ENCODE measurements at regions not wholly inside any gene's neighbourhood (a gene's known extent, or its start where the extent isn't known, plus 50 kb on each side); places are given as distances from the start of the nearest gene placed in this dataset.
"Not testable (repeated sequence)": the region's sequence is repeated elsewhere in the genome, so short reads cannot be mapped to it uniquely, and the experiment has no call there.

DNA sequence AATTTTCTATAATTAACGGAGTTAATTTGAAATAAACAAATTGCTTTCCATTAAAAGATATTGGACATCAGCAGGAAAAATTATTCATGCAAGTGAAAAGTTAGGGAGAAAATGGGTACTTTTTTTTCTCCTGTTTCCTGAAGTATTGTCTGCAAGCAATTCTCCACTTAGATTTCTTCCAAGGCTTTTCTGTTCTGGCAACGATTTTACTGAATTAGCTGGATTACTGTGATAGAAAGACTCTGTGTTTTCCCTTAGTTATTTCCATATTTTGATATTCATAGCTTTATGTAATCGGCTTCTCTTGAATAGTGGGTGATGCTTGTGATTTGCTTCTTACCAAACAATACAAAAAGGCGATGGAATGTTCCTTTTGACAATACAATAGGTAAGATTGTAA, 1333.9 kb downstream of the AMY1C start:
- H3K4me3 ChIP-seq (ENCODE audit: control insufficient read depth in 1 of 7, extremely low read depth in 1 of 7, insufficient read depth in 4 of 7, low read depth in 2 of 7, low read length in 6 of 7), result no peak overlapping the region
- no peaks in the 10 kb centered on the region for H3K9me3 ChIP-seq (ENCODE audit: control extremely low read depth in 1 of 5, control insufficient read depth in 4 of 5, insufficient read depth in 2 of 5, low read depth in 1 of 5, low read length in 4 of 5)
- no peaks in the 10 kb centered on the region for H3K36me3 ChIP-seq (ENCODE audit: control insufficient read depth in 4 of 4, insufficient read depth in 4 of 4, low read length in 3 of 4)
- WGBS (ENCODE audit: insufficient coverage), result 100% methylated on average over 1 of the region's 4 CpGs
- H3K27ac ChIP-seq (ENCODE audit: insufficient read depth in 1 of 2, low read depth in 1 of 2, low read length in 2 of 2, poor library complexity in 1 of 2, severe bottlenecking in 2 of 2), result no peak overlapping the region
- ChIA-PET POLR2A (no interaction called here), CTCF (no interaction called here)
- no peaks in the 10 kb centered on the region for H3K4me1 ChIP-seq (ENCODE audit: control extremely low read depth in 1 of 4, control insufficient read depth in 4 of 4, insufficient read depth in 4 of 4, low read length in 3 of 4)
- H3K27me3 ChIP-seq (replicated peaks in 2 of 5; ENCODE audit: control insufficient read depth in 4 of 5, insufficient read depth in 5 of 5, low read length in 4 of 5), result no peaks in the 10 kb centered on the region
- DNase-seq, result no peak

DNA sequence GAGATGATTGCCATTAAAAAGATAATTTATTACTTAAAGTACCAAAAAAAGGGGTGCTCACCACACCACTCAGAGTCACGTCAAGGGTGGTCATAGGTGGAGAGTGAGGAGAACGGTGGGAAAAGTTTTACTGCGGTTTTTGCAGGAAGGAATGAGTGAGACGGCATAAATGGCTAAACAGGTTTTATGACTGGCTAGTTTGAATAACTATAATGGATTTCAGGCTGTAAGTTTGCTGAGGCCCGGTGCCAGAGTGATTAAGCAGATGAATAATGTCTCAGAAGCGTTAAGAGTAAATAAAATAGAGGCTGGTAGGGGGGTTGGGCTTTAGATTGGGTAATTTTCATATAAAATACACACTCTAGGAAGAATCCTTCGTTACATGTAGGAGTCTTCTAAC, 1337.8 kb downstream of the AMY1C start:
- WGBS (ENCODE audit: insufficient coverage), result 100% methylated on average over 3 of the region's 7 CpGs
- no peak for DNase-seq
- Histone ChIP-seq H3K4me3 (ENCODE audit: control insufficient read depth in 1 of 7, extremely low read depth in 1 of 7, insufficient read depth in 4 of 7, low read depth in 2 of 7, low read length in 6 of 7) (no peak overlapping the region), H3K36me3 (ENCODE audit: control insufficient read depth in 4 of 4, insufficient read depth in 4 of 4, low read length in 3 of 4) (no peaks in the 10 kb centered on the region), H3K27ac (ENCODE audit: insufficient read depth in 1 of 2, low read depth in 1 of 2, low read length in 2 of 2, poor library complexity in 1 of 2, severe bottlenecking in 2 of 2) (no peak overlapping the region), H3K9me3 (ENCODE audit: control extremely low read depth in 1 of 5, control insufficient read depth in 4 of 5, insufficient read depth in 2 of 5, low read depth in 1 of 5, low read length in 4 of 5) (no peaks in the 10 kb centered on the region), H3K4me1 (ENCODE audit: control extremely low read depth in 1 of 4, control insufficient read depth in 4 of 4, insufficient read depth in 4 of 4, low read length in 3 of 4) (no peaks in the 10 kb centered on the region), H3K27me3 (replicated peaks in 2 of 5; ENCODE audit: control insufficient read depth in 4 of 5, insufficient read depth in 5 of 5, low read length in 4 of 5) (no peaks in the 10 kb centered on the region)
- CTCF ChIA-PET, result no interaction called here
- POLR2A ChIA-PET, result no interaction called here

DNA sequence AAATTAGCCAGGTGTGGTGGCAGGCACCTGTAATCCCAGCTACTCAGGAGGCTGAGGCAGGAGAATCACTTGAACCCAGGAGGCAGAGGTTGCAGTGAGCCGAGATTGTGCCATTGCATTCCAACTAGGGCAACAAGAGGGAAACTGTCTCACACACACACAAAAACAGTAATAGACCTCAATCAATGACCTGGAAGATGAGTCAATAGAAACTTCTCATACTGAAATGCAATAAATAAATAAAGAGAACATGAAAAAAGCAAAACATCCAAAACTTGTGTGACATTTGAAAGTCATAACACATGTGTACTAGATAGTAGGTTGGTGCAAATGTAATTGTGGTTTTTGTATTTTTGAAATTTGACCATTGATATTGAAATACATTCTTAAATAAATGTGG, 1338.5 kb downstream of the AMY1C start:
- ChIA-PET POLR2A (no interaction called here), CTCF (no interaction called here)
- H3K4me3 ChIP-seq (ENCODE audit: control insufficient read depth in 1 of 7, extremely low read depth in 1 of 7, insufficient read depth in 4 of 7, low read depth in 2 of 7, low read length in 6 of 7), result no peak overlapping the region
- DNase-seq, result no peak
- H3K27ac ChIP-seq (ENCODE audit: insufficient read depth in 1 of 2, low read depth in 1 of 2, low read length in 2 of 2, poor library complexity in 1 of 2, severe bottlenecking in 2 of 2), result no peak overlapping the region
- H3K4me1 ChIP-seq (ENCODE audit: control extremely low read depth in 1 of 4, control insufficient read depth in 4 of 4, insufficient read depth in 4 of 4, low read length in 3 of 4), result no peaks in the 10 kb centered on the region
- no peaks in the 10 kb centered on the region for H3K36me3 ChIP-seq (ENCODE audit: control insufficient read depth in 4 of 4, insufficient read depth in 4 of 4, low read length in 3 of 4)
- H3K9me3 ChIP-seq (ENCODE audit: control extremely low read depth in 1 of 5, control insufficient read depth in 4 of 5, insufficient read depth in 2 of 5, low read depth in 1 of 5, low read length in 4 of 5), result no peaks in the 10 kb centered on the region
- WGBS (ENCODE audit: insufficient coverage), result no CpG with 5 or more reads among the region's 1 CpG
- H3K27me3 ChIP-seq (replicated peaks in 2 of 5; ENCODE audit: control insufficient read depth in 4 of 5, insufficient read depth in 5 of 5, low read length in 4 of 5), result no peaks in the 10 kb centered on the region

DNA sequence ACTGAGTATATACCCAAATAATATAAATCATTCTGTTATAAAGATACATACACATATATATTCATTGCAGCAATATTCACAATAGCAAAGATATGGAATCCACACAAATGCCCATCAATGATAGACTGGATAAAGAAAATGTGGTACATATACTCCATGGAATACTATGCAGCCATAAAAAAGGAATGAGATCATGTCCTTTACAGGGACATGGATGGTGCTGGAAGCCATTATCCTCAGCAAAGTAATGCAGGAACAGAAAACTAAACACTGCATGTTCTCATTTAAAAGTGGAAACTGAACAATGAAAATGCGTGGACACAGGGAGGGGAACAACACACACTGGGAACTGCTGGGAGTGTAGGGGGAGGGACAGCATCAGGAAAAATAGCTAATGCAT, 1344.2 kb downstream of the AMY1C start:
- POLR2A ChIA-PET; H3K27me3 ChIP-seq (replicated peaks in 2 of 5; ENCODE audit: control insufficient read depth in 4 of 5, insufficient read depth in 5 of 5, low read length in 4 of 5); H3K4me1 ChIP-seq (ENCODE audit: control extremely low read depth in 1 of 4, control insufficient read depth in 4 of 4, insufficient read depth in 4 of 4, low read length in 3 of 4); CTCF ChIA-PET; DNase-seq; H3K36me3 ChIP-seq (ENCODE audit: control insufficient read depth in 4 of 4, insufficient read depth in 4 of 4, low read length in 3 of 4); H3K9me3 ChIP-seq (ENCODE audit: control extremely low read depth in 1 of 5, control insufficient read depth in 4 of 5, insufficient read depth in 2 of 5, low read depth in 1 of 5, low read length in 4 of 5); H3K4me3 ChIP-seq (ENCODE audit: control insufficient read depth in 1 of 7, extremely low read depth in 1 of 7, insufficient read depth in 4 of 7, low read depth in 2 of 7, low read length in 6 of 7); H3K27ac ChIP-seq (ENCODE audit: insufficient read depth in 1 of 2, low read depth in 1 of 2, low read length in 2 of 2, poor library complexity in 1 of 2, severe bottlenecking in 2 of 2): not testable (repeated sequence)
- whole genome bisulfite sequencing (ENCODE audit: insufficient coverage), result 100% methylated on average over 1 of the region's 1 CpG

DNA sequence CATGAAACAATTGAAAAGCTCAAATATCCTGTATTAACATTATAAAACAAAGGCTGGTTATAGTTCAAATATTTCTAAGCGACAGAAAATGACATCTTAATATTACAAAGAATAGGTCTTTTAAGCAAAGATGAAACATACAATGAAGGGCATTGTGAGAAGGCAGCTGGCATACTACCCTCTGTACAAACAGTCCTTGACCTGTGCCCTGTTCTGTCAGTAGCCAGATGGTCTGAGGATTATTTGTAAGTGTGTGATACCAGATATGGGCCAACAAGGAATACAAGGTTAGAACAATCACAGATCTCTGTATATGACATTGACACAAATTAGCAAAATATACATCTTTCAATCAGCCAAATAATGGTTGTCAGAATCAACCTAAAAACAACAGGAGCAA, 1350.4 kb downstream of the AMY1C start:
- ChIA-PET CTCF (no interaction called here), POLR2A (no interaction called here)
- H3K4me1 ChIP-seq (ENCODE audit: control extremely low read depth in 1 of 4, control insufficient read depth in 4 of 4, insufficient read depth in 4 of 4, low read length in 3 of 4), result peaks cover 0 to 10% (median 0%) of the 10 kb centered on the region in 4 experiments
- no peak overlapping the region for H3K4me3 ChIP-seq (ENCODE audit: control insufficient read depth in 1 of 7, extremely low read depth in 1 of 7, insufficient read depth in 4 of 7, low read depth in 2 of 7, low read length in 6 of 7)
- no CpG with 5 or more reads among the region's 1 CpG for WGBS (ENCODE audit: insufficient coverage)
- no peaks in the 10 kb centered on the region for H3K9me3 ChIP-seq (ENCODE audit: control extremely low read depth in 1 of 5, control insufficient read depth in 4 of 5, insufficient read depth in 2 of 5, low read depth in 1 of 5, low read length in 4 of 5)
- H3K27me3 ChIP-seq (replicated peaks in 2 of 5; ENCODE audit: control insufficient read depth in 4 of 5, insufficient read depth in 5 of 5, low read length in 4 of 5), result no peaks in the 10 kb centered on the region
- H3K27ac ChIP-seq (ENCODE audit: insufficient read depth in 1 of 2, low read depth in 1 of 2, low read length in 2 of 2, poor library complexity in 1 of 2, severe bottlenecking in 2 of 2), result no peak overlapping the region
- DNase-seq, result no peak
- no peaks in the 10 kb centered on the region for H3K36me3 ChIP-seq (ENCODE audit: control insufficient read depth in 4 of 4, insufficient read depth in 4 of 4, low read length in 3 of 4)

DNA sequence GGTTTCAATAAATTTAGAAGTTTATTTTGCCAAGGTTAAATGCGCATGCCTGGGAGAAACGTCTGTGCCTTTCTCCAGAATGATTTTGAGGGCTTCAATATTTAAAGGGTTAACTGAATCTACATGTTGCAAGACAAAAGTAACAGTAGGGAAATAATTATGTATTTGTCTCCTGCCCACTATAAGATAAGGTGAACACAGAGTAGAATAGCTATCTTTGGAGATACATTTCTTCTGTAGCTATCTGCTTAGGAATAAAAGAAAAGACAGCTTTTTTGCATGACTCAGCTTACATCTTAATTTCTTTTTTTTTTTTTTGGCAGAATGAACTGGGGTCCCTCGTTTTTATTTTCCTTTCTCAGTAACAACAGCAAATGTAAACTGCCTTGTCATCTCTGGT, 1351.6 kb downstream of the AMY1C start:
- WGBS (ENCODE audit: insufficient coverage), result no CpG with 5 or more reads among the region's 3 CpGs
- ChIA-PET CTCF (no interaction called here), POLR2A (no interaction called here)
- H3K27ac ChIP-seq (ENCODE audit: insufficient read depth in 1 of 2, low read depth in 1 of 2, low read length in 2 of 2, poor library complexity in 1 of 2, severe bottlenecking in 2 of 2), result no peak overlapping the region
- no peaks in the 10 kb centered on the region for H3K9me3 ChIP-seq (ENCODE audit: control extremely low read depth in 1 of 5, control insufficient read depth in 4 of 5, insufficient read depth in 2 of 5, low read depth in 1 of 5, low read length in 4 of 5)
- no peaks in the 10 kb centered on the region for H3K27me3 ChIP-seq (replicated peaks in 2 of 5; ENCODE audit: control insufficient read depth in 4 of 5, insufficient read depth in 5 of 5, low read length in 4 of 5)
- peak in 1 of 3 donors; percentile 68 for DNase-seq
- peaks cover 0 to 10% (median 0%) of the 10 kb centered on the region in 4 experiments for H3K4me1 ChIP-seq (ENCODE audit: control extremely low read depth in 1 of 4, control insufficient read depth in 4 of 4, insufficient read depth in 4 of 4, low read length in 3 of 4)
- no peaks in the 10 kb centered on the region for H3K36me3 ChIP-seq (ENCODE audit: control insufficient read depth in 4 of 4, insufficient read depth in 4 of 4, low read length in 3 of 4)
- no peak overlapping the region for H3K4me3 ChIP-seq (ENCODE audit: control insufficient read depth in 1 of 7, extremely low read depth in 1 of 7, insufficient read depth in 4 of 7, low read depth in 2 of 7, low read length in 6 of 7)

DNA sequence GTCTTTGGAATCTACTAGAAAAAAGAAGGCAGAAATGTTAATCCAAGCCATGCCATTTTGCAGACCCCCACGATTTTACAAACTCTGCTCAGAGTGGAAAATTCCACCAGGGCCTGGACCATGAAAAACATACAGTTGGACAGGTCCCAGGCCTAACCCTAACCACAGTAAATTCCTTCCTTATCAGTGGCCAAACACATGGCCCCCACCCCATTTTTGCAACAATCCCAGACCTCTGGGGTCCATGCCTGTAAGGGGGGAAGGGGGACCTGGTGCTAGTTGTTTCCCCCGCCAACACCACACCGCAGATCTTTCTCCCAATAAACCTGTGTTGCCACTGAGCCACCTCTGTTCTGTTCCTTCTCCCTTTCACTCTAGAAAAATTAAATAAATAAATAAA, 1352.7 kb downstream of the AMY1C start:
- no CpG with 5 or more reads among the region's 3 CpGs for WGBS (ENCODE audit: insufficient coverage)
- ChIA-PET POLR2A (no interaction called here), CTCF (no interaction called here)

DNA sequence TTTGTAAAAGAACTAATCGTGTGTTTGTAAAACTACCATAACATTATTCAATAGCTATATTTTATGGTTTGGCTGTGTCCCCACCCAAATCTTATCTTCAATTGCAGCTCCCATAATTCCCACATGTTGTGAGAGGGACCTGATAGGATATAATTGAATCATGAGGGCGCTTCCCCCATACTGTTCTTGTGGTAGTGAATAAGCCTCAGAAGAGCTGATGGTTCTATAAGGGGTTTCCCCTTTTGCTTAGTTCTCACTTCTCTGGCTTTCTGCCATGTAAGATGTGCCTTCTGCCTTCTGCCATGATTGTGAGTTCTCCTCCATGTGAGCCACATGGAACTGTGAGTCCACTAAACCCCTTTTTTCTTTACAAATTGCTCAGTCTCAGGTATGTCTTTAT, 1372.3 kb downstream of the AMY1C start:
- Histone ChIP-seq H3K4me1 (ENCODE audit: control extremely low read depth in 1 of 4, control insufficient read depth in 4 of 4, insufficient read depth in 4 of 4, low read length in 3 of 4) (no peaks in the 10 kb centered on the region), H3K36me3 (ENCODE audit: control insufficient read depth in 4 of 4, insufficient read depth in 4 of 4, low read length in 3 of 4) (no peaks in the 10 kb centered on the region), H3K27me3 (replicated peaks in 2 of 5; ENCODE audit: control insufficient read depth in 4 of 5, insufficient read depth in 5 of 5, low read length in 4 of 5) (no peaks in the 10 kb centered on the region), H3K27ac (ENCODE audit: insufficient read depth in 1 of 2, low read depth in 1 of 2, low read length in 2 of 2, poor library complexity in 1 of 2, severe bottlenecking in 2 of 2) (no peak overlapping the region), H3K9me3 (ENCODE audit: control extremely low read depth in 1 of 5, control insufficient read depth in 4 of 5, insufficient read depth in 2 of 5, low read depth in 1 of 5, low read length in 4 of 5) (no peaks in the 10 kb centered on the region), H3K4me3 (ENCODE audit: control insufficient read depth in 1 of 7, extremely low read depth in 1 of 7, insufficient read depth in 4 of 7, low read depth in 2 of 7, low read length in 6 of 7) (no peak overlapping the region)
- no CpG with 5 or more reads among the region's 2 CpGs for WGBS (ENCODE audit: insufficient coverage)
- CTCF ChIA-PET, result no interaction called here
- peak in 1 of 3 donors; percentile 25 for DNase-seq
- POLR2A ChIA-PET, result no interaction called here

More for the DNA sequence above, 1352.7 kb downstream of the AMY1C start:
- Histone ChIP-seq H3K27me3 (replicated peaks in 2 of 5; ENCODE audit: control insufficient read depth in 4 of 5, insufficient read depth in 5 of 5, low read length in 4 of 5) (no peaks in the 10 kb centered on the region), H3K4me1 (ENCODE audit: control extremely low read depth in 1 of 4, control insufficient read depth in 4 of 4, insufficient read depth in 4 of 4, low read length in 3 of 4) (peaks cover 0 to 10% (median 0%) of the 10 kb centered on the region in 4 experiments), H3K4me3 (ENCODE audit: control insufficient read depth in 1 of 7, extremely low read depth in 1 of 7, insufficient read depth in 4 of 7, low read depth in 2 of 7, low read length in 6 of 7) (no peak overlapping the region), H3K27ac (ENCODE audit: insufficient read depth in 1 of 2, low read depth in 1 of 2, low read length in 2 of 2, poor library complexity in 1 of 2, severe bottlenecking in 2 of 2) (no peak overlapping the region), H3K9me3 (ENCODE audit: control extremely low read depth in 1 of 5, control insufficient read depth in 4 of 5, insufficient read depth in 2 of 5, low read depth in 1 of 5, low read length in 4 of 5) (no peaks in the 10 kb centered on the region), H3K36me3 (ENCODE audit: control insufficient read depth in 4 of 4, insufficient read depth in 4 of 4, low read length in 3 of 4) (no peaks in the 10 kb centered on the region)
- peak in 1 of 3 donors; percentile 81 for DNase-seq
